Mesodermal cell (in vitro differentiated cells): ENCODE measurements at regions not wholly inside any gene's neighbourhood (a gene's known extent, or its start where the extent isn't known, plus 50 kb on each side); places are given as distances from the start of the nearest gene placed in this dataset.
"Not testable (repeated sequence)": the region's sequence is repeated elsewhere in the genome, so short reads cannot be mapped to it uniquely, and the experiment has no call there.

Experiments used
- H3K27ac ChIP-seq: 2 replicates; pipeline ENCODE4 v1.7.0; 2013; ENCODE audit warnings: mild to moderate bottlenecking, low read depth, low read length, moderate library complexity; ENCODE audit not compliant: severe bottlenecking
- H3K36me3 ChIP-seq: 2 replicates; pipeline ENCODE4 v1.7.1; 2013; ENCODE audit warnings: mild to moderate bottlenecking, low read length, moderate library complexity; ENCODE audit not compliant: control insufficient read depth, insufficient read depth
- H3K4me1 ChIP-seq: one replicate; pipeline ENCODE4 v1.7.1; 2013; ENCODE audit warnings: mild to moderate bottlenecking, low read length; ENCODE audit not compliant: insufficient read depth, control insufficient read depth, poor library complexity, severe bottlenecking
- H3K4me3 ChIP-seq: 2 replicates; pipeline ENCODE4 v1.7.0; 2013; ENCODE audit warnings: low read length, control low read depth, mild to moderate bottlenecking; ENCODE audit not compliant: insufficient read depth, poor library complexity, severe bottlenecking; ENCODE audit errors: extremely low read depth
- H3K9me3 ChIP-seq: 2 replicates; pipeline ENCODE4 v1.7.1; 2013; ENCODE audit warnings: mild to moderate bottlenecking, low read length, moderate library complexity; ENCODE audit not compliant: control insufficient read depth
- WGBS, 2 experiments: methylation state at CpG; one replicate each; pipeline ENCODE4 v1.1.5; 2013; ENCODE audit warnings: missing lambda C conversion rate in 2 of 2; ENCODE audit not compliant: insufficient coverage in 2 of 2; 5-methylcytosine and 5-hydroxymethylcytosine counted together

- Histone ChIP-seq H3K27ac (no peak overlapping the region), H3K4me3 (no peak overlapping the region), H3K9me3 (peaks cover 10% of the 10 kb centered on the region), H3K4me1 (no peaks in the 10 kb centered on the region), H3K36me3 (no peaks in the 10 kb centered on the region)
- 100% methylated on average over 3 to 5 of the region's 5 CpGs for WGBS, 2 experiments
These were observed 386.6 kb downstream of the SEC14L1 start for GRCh38 chr17:77527409-77527808.

GRCh38 chr17:77527836-77528505 lies 387.2 kb downstream of the SEC14L1 start:
- H3K4me3 ChIP-seq, result peak overlapping the region; percentile 39
- no peak overlapping the region for H3K27ac ChIP-seq
- no peaks in the 10 kb centered on the region for H3K4me1 ChIP-seq
- WGBS, 2 experiments, result 68 to 84% methylated on average over 17 to 20 of the region's 23 CpGs
- peaks cover 10% of the 10 kb centered on the region for H3K9me3 ChIP-seq
- H3K36me3 ChIP-seq, result no peaks in the 10 kb centered on the region

- no peaks in the 10 kb centered on the region for H3K4me1 ChIP-seq
- peak overlapping the region; percentile 39 for H3K4me3 ChIP-seq
- no peak overlapping the region for H3K27ac ChIP-seq
- peaks cover 10% of the 10 kb centered on the region for H3K9me3 ChIP-seq
- H3K36me3 ChIP-seq, result no peaks in the 10 kb centered on the region
- 3% methylated on average over 45 to 57 of the region's 66 CpGs for WGBS, 2 experiments
These were observed 388.0 kb downstream of the SEC14L1 start for GRCh38 chr17:77528516-77529327.

- H3K4me1 ChIP-seq, result no peaks in the 10 kb centered on the region
- no peak overlapping the region for H3K27ac ChIP-seq
- peak overlapping the region; percentile 39 for H3K4me3 ChIP-seq
- WGBS, 2 experiments, result 31 to 42% methylated on average over 6 to 7 of the region's 7 CpGs
- H3K9me3 ChIP-seq, result peaks cover 10% of the 10 kb centered on the region
- H3K36me3 ChIP-seq, result no peaks in the 10 kb centered on the region
These were observed 388.5 kb downstream of the SEC14L1 start for GRCh38 chr17:77529328-77529650.

GRCh38 chr17:77530591-77530990 lies 389.8 kb downstream of the SEC14L1 start:
- Histone ChIP-seq H3K4me3 (no peak overlapping the region), H3K36me3 (no peaks in the 10 kb centered on the region), H3K4me1 (no peaks in the 10 kb centered on the region), H3K27ac (no peak overlapping the region), H3K9me3 (peaks cover 10% of the 10 kb centered on the region)
- WGBS, 2 experiments, result 92% methylated on average over 11 of the region's 12 CpGs

- no peaks in the 10 kb centered on the region for H3K4me1 ChIP-seq
- H3K27ac ChIP-seq, result no peak overlapping the region
- H3K4me3 ChIP-seq, result no peak overlapping the region
- WGBS, 2 experiments, result 83 to 93% methylated on average over 1 to 2 of the region's 6 CpGs
- H3K36me3 ChIP-seq, result no peaks in the 10 kb centered on the region
- H3K9me3 ChIP-seq, result peaks cover 10% of the 10 kb centered on the region
These were observed 390.2 kb downstream of the SEC14L1 start for GRCh38 chr17:77531002-77531401.

- Histone ChIP-seq H3K27ac (no peak overlapping the region), H3K4me1 (no peaks in the 10 kb centered on the region)
- 93 to 95% methylated on average over 5 to 6 of the region's 6 CpGs for WGBS, 2 experiments
These were observed 390.9 kb downstream of the SEC14L1 start for GRCh38 chr17:77531641-77532040.

GRCh38 chr17:77533697-77534096 lies 392.9 kb downstream of the SEC14L1 start:
- H3K4me3 ChIP-seq, H3K36me3 ChIP-seq, H3K9me3 ChIP-seq, H3K4me1 ChIP-seq, H3K27ac ChIP-seq: not testable (repeated sequence)
- WGBS, 2 experiments, result 84 to 100% methylated on average over 1 to 4 of the region's 6 CpGs

More at GRCh38 chr17:77531641-77532040, 390.9 kb downstream of the SEC14L1 start:
- H3K36me3 ChIP-seq, result no peaks in the 10 kb centered on the region
- no peak overlapping the region for H3K4me3 ChIP-seq
- peaks cover 4% of the 10 kb centered on the region for H3K9me3 ChIP-seq

- Histone ChIP-seq H3K4me3 (no peak overlapping the region), H3K36me3 (no peaks in the 10 kb centered on the region), H3K4me1 (no peaks in the 10 kb centered on the region), H3K9me3 (no peaks in the 10 kb centered on the region), H3K27ac (no peak overlapping the region)
- 91 to 95% methylated on average over 2 to 3 of the region's 5 CpGs for WGBS, 2 experiments
These were observed 393.4 kb downstream of the SEC14L1 start for GRCh38 chr17:77534137-77534536.

GRCh38 chr17:77535435-77535834 lies 394.7 kb downstream of the SEC14L1 start:
- Histone ChIP-seq H3K36me3 (no peaks in the 10 kb centered on the region), H3K9me3 (no peaks in the 10 kb centered on the region), H3K4me3 (no peak overlapping the region), H3K27ac (no peak overlapping the region), H3K4me1 (no peaks in the 10 kb centered on the region)
- WGBS, 2 experiments, result 70 to 87% methylated on average over 5 of the region's 10 CpGs

- WGBS, 2 experiments, result 56 to 60% methylated on average over 2 of the region's 6 CpGs
- Histone ChIP-seq H3K4me1 (no peaks in the 10 kb centered on the region), H3K36me3 (no peaks in the 10 kb centered on the region), H3K4me3 (no peak overlapping the region), H3K9me3 (no peaks in the 10 kb centered on the region), H3K27ac (no peak overlapping the region)
These were observed 395.1 kb downstream of the SEC14L1 start for GRCh38 chr17:77535892-77536291.
